ENCODE measurements at regions not wholly inside any gene's neighbourhood (a gene's known extent, or its start where the extent isn't known, plus 50 kb on each side); places are given as distances from the start of the nearest gene placed in this dataset.

DNA sequence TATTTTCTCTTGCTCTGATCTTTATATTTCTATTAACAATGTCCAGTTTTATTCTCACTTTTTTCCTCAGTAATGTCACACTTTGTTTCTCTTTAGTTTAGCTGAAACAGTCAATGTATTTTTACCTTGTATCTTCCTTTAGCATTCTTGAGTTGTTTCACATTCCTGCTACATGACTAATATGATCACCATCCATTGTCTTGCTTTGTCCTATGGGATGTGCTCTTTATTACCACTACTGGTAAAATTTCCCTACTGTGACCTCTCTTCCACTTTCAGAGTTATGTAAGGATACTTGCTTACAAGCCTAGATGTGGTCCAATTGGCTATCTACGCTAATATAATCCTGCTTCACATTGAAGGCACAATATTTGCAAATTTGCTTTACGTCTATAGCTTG is 457.9 kb downstream of the PIK3C3 start:
- TF ChIP-seq, protein P1, sequence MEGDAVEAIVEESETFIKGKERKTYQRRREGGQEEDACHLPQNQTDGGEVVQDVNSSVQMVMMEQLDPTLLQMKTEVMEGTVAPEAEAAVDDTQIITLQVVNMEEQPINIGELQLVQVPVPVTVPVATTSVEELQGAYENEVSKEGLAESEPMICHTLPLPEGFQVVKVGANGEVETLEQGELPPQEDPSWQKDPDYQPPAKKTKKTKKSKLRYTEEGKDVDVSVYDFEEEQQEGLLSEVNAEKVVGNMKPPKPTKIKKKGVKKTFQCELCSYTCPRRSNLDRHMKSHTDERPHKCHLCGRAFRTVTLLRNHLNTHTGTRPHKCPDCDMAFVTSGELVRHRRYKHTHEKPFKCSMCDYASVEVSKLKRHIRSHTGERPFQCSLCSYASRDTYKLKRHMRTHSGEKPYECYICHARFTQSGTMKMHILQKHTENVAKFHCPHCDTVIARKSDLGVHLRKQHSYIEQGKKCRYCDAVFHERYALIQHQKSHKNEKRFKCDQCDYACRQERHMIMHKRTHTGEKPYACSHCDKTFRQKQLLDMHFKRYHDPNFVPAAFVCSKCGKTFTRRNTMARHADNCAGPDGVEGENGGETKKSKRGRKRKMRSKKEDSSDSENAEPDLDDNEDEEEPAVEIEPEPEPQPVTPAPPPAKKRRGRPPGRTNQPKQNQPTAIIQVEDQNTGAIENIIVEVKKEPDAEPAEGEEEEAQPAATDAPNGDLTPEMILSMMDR (conservative IDR thresholded peaks at IDR 0.05; ENCODE audit: low read depth, low read length), result no peak
- TF ChIP-seq EZH2 (IDR thresholded peaks at IDR 0.05; ENCODE audit: low read length, unreplicated experiment), result no peak
